HG03469 (cell line): ENCODE measurements at regions not wholly inside any gene's neighbourhood (a gene's known extent, or its start where the extent isn't known, plus 50 kb on each side); places are given as distances from the start of the nearest gene placed in this dataset.

Source experiments
- ATAC-seq: cut with Tn5 transposase; IDR thresholded peaks from one replicate; pipeline ENCODE4 v1.9.1; 2021; ENCODE audit warnings: mild to moderate bottlenecking, moderate library complexity, moderate number of reproducible peaks; ENCODE audit not compliant: unreplicated experiment

DNA sequence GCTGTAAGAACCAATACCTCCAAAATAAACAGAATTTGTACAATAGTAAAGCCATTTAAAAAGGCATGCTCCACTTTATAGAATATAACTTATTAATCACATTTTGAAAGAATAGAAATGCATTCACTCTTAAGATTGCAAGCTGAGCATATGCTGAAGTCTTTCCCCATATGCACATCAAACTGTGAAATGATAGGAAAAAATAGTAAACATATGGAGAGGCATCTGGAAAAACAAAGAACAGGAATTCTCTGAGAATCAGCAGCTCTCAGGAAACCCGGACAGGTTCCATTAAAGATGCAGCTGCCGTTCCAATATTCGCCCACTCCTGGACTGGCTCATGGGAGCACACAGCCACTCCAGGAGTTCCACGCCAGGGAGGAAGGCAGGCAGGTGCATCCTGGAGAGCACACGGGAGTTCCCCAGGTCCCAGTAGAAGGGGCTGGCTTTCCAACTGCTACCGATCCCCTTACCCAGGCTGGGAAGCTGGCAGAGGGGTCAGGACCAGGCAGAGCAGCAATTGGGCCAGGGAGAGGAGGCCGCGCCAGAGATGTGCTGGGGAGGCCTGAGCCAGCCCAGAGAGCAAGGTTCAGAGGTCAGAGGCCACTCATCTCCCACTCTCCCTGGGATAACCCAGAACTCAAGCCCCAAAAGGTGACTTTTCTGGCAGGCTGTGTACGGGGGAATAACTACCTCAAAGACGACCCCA lies 111.1 kb downstream of the DLL1 start:
- ATAC-seq: no peak

DNA sequence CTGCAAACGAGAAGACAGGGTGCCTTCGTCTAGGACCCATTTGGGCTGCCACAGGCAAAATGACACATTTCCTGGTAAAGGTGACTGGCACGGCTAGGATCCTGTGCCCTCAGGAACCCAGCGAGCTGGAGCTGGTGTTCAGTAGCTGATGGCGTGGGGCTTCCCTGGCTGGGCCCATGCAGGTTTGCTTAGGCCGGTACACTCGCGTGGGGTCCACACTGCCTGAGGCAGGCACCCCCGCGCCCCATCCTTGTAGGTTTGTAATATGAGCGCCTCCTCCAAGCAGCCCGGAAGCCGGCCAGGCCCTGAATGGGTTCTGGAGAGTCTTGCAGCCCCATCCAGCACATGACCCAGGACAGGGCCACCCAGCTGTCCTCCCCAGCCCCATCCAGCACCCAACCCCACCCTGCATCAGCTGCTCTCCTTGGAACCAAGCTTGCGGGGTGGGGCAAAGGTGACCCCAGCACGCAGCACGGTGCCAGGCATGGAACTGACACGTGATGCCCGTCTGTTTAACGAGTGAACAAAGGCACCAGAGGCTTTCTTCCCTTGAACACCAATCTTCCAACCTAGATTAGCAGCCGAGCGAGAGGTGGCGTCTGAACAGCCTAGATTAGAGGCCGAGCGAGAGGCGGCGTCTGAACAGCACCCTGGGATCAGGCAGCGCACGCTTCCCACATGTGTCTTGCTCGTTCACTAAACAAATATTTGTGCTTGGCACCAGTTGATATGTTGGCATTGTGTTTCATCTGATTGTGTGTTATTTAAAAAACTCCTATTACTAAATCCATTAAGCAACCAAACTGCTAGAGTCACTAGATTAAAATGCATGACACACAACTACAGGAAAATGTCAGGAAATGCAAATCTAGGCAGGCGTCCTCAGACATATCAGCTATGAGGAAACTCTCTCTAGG lies 112.1 kb downstream of the DLL1 start:
- ATAC-seq: no peak

DNA sequence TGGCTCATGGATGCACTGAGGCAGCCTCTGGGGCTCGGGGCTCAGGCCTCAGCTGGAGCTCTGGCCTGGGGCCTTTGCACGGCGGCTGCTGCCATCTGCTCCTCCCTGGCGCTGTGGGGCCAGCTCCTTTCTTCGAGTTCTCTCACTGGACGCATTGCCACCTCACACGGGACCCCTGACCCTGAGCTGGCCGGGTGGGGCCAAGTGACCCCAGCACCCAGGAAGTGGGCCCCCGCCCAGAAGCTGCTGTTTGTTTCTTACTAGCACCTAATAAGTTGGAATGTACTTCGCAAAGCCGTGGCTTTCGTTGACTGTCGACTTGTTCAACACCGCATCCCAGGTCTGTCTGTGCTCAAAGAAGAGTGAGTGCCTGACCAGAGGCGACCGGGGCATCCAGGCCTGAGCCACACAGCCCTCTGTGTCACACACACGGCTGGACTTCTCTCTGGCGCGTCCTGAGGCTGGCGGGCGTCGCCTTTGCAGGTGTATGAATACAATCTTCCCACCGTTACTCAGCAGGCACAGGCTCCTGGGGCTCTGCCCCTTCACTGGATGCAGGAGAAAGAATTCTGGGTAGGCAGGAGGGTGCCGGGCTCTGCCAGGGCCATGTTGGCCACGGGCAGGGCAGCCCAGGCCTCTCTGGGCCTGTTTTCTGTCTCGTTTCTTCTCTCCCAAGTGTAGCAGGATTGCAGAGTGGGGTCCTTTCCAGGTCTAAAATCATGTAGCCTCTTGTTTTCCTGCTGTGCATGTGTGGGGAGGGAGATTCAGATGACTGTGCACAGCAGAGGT lies 112.9 kb downstream of the DLL1 start:
- ATAC-seq: no peak

DNA sequence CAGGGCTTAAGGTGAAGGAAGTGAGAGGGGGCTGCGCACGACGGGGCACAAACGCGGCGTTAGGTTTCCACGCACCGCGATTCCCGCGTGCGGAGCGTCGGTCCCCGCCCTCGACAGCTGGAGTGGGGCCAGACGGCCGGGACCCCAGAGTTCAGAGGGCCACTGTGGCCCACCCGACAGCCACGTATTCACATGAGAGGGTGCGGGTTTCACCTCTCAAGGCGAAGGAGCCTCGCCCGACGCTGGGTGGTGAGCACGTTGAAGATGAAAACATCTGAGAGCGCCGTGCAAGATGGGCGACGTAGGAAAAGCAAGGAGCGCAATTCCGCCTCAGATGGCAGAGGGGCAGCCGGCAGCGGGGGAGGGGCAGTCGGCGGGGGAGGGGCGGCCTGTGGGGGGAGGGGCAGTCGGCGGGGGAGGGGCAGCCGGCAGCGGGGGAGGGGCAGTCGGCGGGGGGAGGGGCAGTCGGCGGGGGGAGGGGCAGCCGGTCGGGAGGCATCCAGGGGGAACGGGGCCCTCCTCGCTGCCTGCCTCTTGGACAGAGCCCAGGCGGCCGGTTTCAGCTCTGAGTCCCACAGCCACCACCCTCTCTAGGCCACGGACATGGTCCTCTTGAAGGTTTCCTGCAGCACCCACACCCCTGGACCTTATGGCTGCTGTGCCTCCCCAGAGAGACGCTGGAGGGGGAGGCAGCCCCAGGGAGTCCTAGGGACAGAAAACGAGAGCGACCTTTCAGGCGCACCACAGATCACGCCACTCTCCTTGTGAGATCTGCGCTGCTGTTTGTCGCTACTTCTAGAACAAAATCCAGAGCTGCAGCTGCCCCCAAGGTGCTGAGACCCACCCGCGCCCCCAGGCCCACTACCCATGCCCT lies 113.7 kb downstream of the DLL1 start:
- ATAC-seq: no peak

DNA sequence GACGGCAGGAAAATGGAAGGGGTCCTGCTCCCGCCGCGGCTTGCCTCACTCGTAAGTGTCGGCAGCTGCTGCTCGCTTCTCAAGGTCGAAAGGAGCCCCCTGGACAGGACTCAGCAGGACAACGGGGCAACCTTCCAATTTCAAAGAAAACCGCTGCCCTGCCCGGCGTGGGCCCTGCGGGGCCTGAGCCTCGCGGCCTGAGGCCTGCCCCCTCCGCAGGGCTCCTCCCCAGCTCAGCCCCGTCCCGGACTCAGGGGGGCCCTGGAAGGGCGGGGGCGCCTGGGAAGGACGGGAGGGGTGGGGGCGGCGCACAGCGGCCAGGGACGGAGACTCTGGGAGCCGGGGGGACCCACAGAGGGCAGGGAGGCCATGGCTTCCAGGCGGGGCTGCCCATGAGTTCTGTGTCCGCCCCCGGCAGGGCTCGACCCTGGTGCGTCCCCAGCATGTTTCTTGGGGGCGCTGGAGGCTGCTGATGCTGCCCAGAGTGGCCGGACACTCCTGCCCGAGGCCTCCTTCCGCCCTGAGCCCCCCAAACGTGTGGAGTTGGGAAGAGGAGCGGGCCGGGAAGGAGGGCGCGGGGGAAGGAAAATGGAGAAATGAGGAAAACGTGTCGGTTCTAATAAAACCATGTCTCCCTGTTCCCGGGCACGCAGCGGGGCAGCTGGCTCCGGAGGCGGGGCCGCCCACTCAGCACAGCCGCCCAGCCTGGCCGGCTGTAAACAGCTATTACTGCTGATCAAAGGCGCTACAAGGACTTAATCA lies 114.6 kb downstream of the DLL1 start:
- ATAC-seq: no peak

DNA sequence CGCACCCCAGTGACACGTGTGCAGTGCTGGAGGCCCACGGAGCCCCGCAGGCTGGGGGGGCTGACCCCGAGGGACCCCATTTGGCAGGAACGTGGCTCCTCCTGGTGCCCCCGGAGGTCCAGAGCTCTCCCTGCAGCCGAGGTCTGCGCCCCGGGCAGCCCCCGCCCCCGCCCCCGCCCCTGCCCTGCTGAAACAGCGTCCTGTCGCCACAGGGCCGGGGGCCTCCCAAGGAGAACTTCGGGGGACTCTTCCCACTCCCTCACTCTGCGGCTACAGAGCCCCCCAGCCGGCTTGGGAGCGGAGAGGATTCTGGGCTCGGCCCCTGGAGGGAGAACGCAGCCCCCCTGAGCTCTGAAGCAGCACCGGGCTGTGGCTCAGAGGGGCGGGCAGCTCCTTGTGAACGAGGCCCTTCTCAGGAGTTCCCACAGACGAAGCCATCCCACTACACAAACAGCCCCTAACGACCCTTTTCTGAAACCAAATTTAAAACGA lies 115.2 kb downstream of the DLL1 start:
- ATAC-seq: no peak

DNA sequence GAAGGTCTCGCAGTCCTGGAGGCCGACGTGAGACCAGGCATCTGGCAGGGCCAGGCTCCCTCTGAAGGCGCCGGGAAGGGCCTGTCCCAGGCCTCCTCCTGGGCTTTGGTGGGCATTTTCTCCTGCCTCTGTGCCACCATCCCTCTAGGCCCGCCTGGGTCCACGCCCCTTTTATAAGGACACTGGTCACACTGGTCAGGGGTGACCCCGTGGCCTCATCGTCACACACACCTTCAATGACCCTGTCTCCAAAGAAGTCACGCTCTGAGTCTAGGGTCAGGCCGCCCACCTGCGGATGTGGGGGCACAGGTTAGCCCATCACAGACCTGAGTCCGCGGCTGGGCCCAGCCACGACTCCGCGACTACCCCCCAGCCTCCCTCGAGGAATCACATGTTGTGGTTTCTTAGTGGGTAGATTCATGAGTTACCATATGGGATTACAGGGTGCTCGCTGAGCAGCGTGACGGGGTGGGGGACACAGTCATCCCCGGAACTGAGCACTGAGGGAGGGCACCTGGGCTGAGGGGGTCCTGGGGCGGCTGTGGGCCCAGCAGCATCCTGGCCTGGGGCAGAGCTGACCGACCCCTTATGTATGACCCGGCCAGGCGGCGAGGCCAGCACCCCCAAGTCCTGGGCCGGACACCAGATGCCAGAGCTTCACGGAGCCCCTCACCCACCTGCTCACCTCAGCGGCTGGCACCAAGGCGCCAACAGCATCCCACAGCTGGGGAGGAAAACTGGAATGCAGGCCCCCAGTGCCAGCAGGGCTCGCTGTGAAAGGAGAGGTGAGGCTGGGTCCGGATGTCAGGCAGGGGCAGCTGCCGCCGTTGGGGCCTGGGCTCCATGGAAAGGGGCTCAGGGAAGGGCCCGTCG lies 115.9 kb downstream of the DLL1 start:
- no peak for ATAC-seq

DNA sequence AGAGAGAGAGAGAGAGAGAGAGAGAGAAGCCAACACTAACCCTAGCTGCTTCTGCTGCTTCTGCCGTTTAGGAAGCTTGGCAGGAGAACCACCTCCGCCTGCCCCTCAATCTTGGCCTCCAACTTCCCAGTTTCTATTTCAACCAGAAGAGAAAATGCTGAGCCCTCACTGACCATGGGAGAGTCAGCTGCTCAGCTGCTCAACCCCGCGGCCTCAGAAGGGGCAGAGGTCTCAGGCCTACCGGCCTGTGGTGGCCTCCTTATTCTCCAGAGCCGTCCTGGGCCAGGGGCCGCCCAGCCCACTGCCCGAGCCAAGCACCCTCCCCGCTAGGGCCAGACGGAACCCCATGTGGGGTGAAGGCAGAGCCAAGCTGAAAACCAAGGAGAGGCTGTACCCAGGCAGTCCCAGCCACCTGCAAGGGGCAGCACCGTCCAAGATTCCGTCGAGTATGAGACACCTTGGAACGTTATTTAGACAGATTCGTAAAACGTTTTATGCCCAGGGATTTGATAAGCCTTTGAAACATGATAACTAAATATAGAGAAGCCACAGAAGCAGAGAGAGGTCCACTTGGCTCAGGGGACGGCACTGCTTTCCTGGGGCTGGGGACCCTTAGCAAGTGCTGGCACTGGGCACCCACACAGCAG lies 116.6 kb downstream of the DLL1 start:
- no peak for ATAC-seq

DNA sequence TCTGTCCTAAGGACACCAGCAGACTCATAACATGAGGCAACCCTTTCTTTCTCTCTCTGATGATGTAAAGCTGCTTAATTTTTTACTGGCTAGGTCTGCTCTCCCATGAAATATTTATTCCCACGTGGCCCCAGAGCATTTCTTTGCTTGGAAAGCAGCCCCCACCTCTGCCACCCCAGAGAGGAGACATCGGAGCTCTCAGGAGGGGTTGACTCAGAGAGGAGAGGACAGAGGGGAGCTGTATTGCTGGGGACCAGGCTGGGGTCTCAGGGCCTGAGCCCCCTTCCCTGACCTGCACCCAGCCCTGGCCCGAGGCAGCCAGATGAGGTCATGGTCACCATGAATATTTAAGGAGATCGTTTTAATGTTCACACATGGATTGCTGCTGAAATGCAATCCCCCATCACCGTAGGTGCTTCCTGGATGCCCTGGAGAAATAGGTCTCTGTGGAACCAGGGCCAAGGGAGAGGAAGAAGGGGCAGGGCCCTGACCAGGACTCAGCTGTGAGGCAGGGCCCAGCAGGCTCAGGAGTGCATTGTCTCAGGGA lies 117.5 kb downstream of the DLL1 start:
- no peak for ATAC-seq

DNA sequence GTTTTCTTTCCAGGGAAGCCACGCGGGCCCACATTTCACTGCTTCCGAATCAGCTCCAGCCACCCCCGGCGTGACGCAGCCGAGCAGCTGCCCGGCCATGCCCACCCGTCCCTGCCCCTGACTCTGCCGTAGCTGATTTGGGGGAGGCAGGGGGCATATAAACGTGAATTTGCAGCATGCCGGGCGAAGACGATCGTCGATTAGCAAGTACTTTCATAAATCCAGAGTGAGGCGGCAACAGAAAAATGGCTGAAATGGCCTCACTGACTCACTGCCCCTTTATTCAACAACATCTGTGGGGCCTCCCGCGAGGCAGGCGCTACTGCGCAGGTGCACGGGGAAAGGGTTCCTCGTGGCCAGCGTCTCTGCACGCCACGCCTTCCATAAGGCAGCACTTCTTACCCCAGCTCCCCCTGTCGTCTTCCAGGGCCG lies 118.0 kb downstream of the DLL1 start:
- ATAC-seq: no peak

DNA sequence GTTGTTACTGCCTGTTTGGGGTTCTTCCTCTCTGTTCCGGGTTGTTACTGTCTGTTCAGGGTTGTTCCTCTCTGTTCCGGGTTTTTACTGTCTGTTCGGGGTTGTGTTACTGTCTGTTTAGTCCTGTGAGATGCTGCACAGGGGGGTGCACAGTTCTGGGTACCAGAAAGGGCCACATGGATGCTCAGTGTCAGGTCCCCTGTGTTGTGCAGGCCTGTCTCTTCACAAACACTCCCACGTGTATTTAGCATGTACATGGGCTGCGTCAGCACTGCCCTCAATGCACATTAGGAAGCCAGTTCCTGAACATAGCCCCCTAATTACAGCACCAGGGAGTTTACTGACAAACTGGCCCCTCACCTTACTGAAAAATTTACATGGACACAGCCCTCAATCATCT lies 118.5 kb downstream of the DLL1 start:
- ATAC-seq: no peak

DNA sequence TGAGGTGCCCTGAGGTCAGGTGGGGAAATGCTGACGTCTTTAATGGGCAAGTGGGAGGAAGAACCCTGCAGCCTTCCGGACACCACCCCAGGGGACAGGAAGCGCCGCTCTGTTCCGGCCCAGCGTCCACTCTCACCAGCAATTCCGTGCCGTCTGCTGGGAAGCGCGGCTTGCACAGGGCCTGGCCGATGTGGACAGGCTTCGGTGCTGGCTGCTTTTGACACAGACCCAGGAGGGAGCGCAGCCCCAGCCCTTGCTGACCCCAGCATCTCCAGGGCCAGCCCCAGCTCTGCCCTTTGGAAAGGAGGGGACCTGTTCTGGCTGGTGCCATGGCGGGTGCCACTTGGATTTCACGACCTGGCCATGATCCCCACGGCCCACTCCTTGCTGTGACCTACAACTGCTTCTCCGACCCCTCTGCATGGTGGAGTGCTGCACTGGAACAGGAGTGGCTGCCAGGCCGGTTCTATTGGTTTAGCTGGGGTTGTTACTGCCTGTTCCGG lies 123.2 kb downstream of the DLL1 start:
- no peak for ATAC-seq

DNA sequence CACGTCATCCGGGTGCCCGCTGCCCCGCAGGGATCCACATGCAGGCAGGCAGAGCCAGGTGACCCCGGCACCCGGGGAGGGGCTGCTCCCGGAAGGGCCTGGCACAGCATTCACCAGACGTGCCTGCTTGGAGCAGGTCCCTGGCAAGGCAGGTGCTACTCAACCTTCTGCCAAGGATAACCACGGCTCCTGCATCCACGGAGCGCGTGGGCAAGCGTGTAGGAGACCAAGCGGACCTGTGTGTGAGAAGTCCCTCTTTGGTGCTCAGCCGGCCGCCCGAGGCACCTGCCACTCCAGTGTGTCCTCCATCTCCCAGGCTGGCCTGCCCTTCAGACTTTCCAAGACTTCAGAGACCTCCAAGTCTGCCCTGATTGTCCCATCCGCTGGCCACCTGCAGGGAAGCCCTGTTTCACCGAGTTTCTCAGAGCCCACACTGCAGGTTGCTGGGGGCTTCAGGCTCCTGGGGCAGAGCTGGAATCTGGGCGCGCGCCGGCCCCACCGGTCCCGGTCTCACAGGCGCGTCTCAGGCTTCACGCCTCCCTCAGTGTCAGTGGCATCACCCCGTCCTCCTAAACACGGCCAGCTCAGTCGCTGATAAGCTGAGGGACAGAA lies 124.3 kb downstream of the DLL1 start:
- ATAC-seq: no peak

DNA sequence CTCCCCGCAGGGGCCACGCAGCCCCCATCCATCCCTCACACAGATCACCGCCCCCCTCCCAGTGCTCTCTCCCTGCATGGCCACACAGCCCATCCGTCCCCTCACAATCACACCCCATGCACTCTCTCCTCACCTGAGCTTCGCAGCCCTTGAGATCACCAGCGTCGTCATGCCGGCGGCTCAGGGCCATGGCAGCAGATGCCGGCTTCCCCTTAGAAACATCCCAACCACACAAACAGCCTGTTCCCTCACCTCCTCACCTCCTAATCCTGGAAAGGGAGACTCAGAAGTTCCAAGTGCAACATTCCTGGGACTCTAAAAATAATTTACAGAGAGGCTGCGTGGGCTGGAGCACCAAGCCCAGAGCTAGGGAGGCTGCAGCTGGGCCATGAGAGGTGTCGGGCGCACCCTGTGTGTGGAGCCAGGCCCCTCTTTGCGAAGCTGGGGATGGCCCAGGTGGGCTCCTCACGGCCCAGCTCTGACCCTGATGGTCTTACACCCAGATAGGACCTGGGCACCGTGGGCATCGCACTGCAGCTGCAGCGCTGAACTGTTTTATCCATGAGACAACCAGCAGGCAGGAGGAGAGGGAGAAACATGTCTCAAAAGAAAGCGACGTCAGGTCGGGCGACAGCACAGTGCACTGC lies 125.3 kb downstream of the DLL1 start:
- ATAC-seq: no peak

DNA sequence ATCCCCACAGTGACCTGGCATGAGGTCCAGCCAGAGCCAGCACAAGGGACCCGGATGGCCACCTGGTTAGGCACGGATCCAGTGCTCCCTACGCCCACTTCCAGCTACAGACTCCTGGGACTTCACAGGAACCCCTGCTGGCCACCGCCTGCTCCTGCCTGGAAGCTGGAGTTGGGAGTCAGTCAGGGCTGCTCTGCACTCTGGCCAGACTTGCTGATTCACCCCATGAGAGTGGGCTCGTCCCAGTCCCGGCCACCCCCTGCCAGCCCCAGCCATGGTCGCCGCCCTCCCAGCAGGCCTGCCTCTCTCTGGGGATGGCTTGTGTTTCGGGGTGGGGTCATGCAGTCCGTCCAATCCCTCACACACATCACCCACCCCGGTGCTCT lies 125.8 kb downstream of the DLL1 start:
- no peak for ATAC-seq

DNA sequence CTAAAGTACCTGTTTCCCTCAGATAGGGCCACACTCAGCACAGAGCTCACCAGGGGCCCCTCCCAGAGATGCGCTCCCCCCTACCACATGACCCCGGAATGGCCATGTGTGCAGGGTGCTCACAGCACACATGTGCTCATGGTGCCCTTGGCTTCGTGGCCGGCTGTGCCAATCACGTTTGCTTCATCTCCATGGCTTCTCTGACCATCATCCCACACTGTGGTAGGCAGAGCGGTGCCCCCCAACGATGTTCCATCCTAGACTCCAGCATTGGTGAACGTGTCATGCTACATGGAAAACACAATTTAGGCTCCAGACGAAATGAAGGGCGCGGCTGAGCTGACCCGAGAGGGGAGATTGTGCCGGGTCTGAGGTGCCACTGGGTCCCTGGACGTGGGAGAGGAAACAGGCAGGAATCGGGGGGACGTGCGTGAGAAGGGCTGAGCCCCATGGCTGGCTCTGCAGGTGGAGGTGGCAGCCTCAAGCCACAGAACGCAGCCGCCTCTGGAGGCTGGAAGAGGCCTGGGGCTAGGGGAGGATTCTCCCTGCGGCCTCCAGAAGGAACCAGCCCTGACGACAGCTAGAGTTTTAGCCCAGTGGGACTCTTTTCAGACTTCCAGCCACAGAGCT lies 126.5 kb downstream of the DLL1 start:
- ATAC-seq: no peak
